OCI-LY1 (cell line): ENCODE measurements at regions not wholly inside any gene's neighbourhood (a gene's known extent, or its start where the extent isn't known, plus 50 kb on each side); places are given as distances from the start of the nearest gene placed in this dataset.

ENCODE experiments used
- CTCF ChIP-seq: fragments of 200-600 bp; sonication (generic), shearing (Covaris generic); IDR thresholded peaks from 2 replicates; pipeline ENCODE4 v1.5.1; 2017; ENCODE audit warnings: mild to moderate bottlenecking, antibody characterized with exemption, low read length, moderate library complexity, mixed read lengths
- EZH2 ChIP-seq: fragments of 200-600 bp; sonication (generic), shearing (Covaris generic); IDR thresholded peaks from 2 replicates; pipeline ENCODE4 v1.8.0; 2017; ENCODE audit warnings: borderline replicate concordance, mixed run types, mild to moderate bottlenecking, antibody characterized with exemption, low read length, moderate library complexity, mixed read lengths

- TF ChIP-seq CTCF (no peak), EZH2 (no peak)
These were observed 52.0 kb upstream of the BMP2 start for GRCh38 chr20:6715401-6715941.
